Cardiac fibroblast (primary cell): ENCODE measurements at regions not wholly inside any gene's neighbourhood (a gene's known extent, or its start where the extent isn't known, plus 50 kb on each side); places are given as distances from the start of the nearest gene placed in this dataset.

Experiments used
- DNase-seq, 2 donors: peaks; one replicate each; pipeline versions ENCODE4 v3.0.0 to v3.0.0-alpha.2; 2010; ENCODE audit warnings: low read depth in 2 of 2
- H3K4me3 ChIP-seq, 2 donors: replicated peaks in 1 of 2; 1 replicate in 1 of 2; 2 replicates in 1 of 2; pipeline ENCODE4 v1.5.1; 2011; ENCODE audit warnings: low read depth in 2 of 2, low read length in 2 of 2, mild to moderate bottlenecking in 2 of 2, moderate library complexity in 1 of 2
- TF ChIP-seq, protein P1 (sequence below): IDR thresholded peaks from one replicate; pipeline ENCODE4 v1.5.1; 2011; ENCODE audit warnings: low read depth, mild to moderate bottlenecking, low read length, inconsistent platforms

GRCh38 chr15:81540909-81541308 is 166.9 kb upstream of the TMC3 start:
- no peak overlapping the region for H3K4me3 ChIP-seq
- TF ChIP-seq, protein P1, sequence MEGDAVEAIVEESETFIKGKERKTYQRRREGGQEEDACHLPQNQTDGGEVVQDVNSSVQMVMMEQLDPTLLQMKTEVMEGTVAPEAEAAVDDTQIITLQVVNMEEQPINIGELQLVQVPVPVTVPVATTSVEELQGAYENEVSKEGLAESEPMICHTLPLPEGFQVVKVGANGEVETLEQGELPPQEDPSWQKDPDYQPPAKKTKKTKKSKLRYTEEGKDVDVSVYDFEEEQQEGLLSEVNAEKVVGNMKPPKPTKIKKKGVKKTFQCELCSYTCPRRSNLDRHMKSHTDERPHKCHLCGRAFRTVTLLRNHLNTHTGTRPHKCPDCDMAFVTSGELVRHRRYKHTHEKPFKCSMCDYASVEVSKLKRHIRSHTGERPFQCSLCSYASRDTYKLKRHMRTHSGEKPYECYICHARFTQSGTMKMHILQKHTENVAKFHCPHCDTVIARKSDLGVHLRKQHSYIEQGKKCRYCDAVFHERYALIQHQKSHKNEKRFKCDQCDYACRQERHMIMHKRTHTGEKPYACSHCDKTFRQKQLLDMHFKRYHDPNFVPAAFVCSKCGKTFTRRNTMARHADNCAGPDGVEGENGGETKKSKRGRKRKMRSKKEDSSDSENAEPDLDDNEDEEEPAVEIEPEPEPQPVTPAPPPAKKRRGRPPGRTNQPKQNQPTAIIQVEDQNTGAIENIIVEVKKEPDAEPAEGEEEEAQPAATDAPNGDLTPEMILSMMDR = no peak
- no peak for DNase-seq

DNA sequence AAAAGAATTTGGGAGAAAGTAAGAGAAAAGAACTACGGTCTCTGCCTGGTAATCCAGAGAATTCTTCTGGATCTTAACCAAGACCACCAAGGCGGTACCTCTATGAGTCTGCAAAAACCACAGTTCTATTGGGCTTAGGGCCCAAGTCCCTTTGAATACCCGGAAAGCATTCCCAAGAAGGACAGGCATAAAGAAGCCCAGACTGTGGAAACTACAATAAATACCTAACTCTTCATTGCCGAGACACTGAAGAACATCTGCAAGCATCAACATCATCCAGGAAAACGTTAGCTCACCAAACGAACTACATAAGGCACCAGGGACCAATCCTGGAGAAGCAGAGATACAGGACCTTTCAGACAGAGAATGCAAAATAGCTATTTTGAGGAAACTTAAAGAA is 162.3 kb upstream of the TMC3 start:
- TF ChIP-seq, protein P1 = no peak
- H3K4me3 ChIP-seq = no peak overlapping the region
- no peak for DNase-seq

- no peak overlapping the region for H3K4me3 ChIP-seq
- DNase-seq = no peak
- TF ChIP-seq, protein P1 = no peak
These were observed 160.1 kb upstream of the TMC3 start for GRCh38 chr15:81534124-81534523.

DNA sequence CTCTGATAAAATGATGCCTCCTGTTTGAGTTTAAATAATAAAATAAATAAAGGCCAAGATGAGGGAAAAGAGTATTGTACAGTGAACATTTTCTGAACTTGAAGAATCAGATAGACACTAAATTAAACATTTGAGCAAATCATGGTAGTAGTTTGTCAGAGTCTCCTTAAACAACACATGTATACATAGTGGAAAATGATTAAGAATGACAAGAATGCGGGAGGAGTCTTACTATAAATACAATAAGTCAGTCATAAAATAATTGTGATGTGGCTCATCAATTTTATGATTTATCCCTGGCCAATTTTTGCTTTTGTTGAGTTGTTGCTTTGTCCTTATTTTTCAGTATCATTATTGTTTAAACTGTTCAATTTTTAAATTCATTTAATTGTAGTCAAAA is 158.0 kb upstream of the TMC3 start:
- H3K4me3 ChIP-seq = no peak overlapping the region
- peak in 1 of 2 donors; percentile 43 for DNase-seq
- TF ChIP-seq, protein P1 = no peak

- TF ChIP-seq, protein P1 = no peak
- DNase-seq = peak; percentile 14 to 22
- H3K4me3 ChIP-seq = no peak overlapping the region
These were observed 157.1 kb upstream of the TMC3 start for GRCh38 chr15:81531109-81531592.

DNA sequence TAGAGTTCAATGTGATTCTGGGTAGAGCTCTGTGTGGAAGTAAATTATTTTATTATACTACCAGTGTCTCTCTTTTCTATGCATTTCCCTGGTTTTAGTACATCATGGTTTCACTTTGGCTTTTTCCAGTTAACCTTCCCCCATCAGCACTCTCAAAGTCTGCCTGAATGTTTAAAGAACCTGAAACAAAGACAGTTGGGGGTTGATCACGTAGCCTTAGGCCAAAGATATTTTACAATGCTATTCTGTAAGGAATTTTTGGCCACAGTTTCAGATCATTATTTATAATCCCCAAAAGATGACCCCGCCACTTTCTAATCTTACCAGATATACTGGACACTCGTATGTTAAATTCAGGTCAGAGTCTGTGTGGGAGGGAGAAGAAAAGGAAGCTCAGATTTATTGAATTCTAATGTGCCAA is 156.3 kb upstream of the TMC3 start:
- no peak overlapping the region for H3K4me3 ChIP-seq
- TF ChIP-seq, protein P1 = no peak
- DNase-seq = no peak

DNA sequence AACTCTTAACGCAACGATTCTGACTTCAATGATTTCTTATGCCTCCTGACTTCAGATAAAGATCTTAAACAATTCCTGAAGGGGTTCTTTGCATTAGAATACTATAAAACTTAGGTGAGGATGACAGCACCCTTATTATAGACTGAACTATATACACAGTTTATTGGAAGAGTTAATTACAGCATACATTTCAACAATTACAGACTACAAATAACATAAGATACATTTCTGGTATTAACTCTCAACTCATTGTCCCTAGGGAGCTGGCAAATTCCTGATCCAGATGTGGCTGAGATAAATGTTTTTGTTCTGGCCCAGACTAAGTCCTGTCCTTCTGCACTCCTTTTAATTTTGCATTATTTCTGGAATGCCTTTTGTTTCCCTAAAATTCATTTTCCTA is 155.5 kb upstream of the TMC3 start:
- DNase-seq = no peak
- TF ChIP-seq, protein P1 = no peak

More for the DNA sequence above, 155.5 kb upstream of the TMC3 start:
- H3K4me3 ChIP-seq = no peak overlapping the region
